ENCODE measurements at regions not wholly inside any gene's neighbourhood (a gene's known extent, or its start where the extent isn't known, plus 50 kb on each side); places are given as distances from the start of the nearest gene placed in this dataset.

GRCh38 chrX:10926891-10927290, 184.2 kb upstream of the HCCS start:
- Histone ChIP-seq H3K4me3 (replicated peaks in 1 of 3; ENCODE audit: insufficient read depth in 1 of 3, low read depth in 1 of 3, low read length in 3 of 3) (no peak overlapping the region), H3K9me1 (replicated peaks; ENCODE audit: control insufficient read depth, extremely low read depth, insufficient read depth, low read length) (no peaks in the 10 kb centered on the region), H3K9ac (replicated peaks; ENCODE audit: extremely low read depth, insufficient read depth, low read length) (no peak overlapping the region), H3K9me3 (replicated peaks; ENCODE audit: control insufficient read depth, insufficient read depth, low read length) (no peaks in the 10 kb centered on the region), H2AFZ (ENCODE audit: low read depth, low read length) (no peak overlapping the region), H3K27ac (ENCODE audit: insufficient read depth, low read depth, low read length) (no peak overlapping the region), H3K27me3 (ENCODE audit: control insufficient read depth in 2 of 2, insufficient read depth in 2 of 2, low read length in 2 of 2) (no peaks in the 10 kb centered on the region), H3K36me3 (ENCODE audit: control insufficient read depth in 2 of 2, extremely low read depth in 1 of 2, insufficient read depth in 2 of 2, low read length in 2 of 2) (no peaks in the 10 kb centered on the region), H3K79me2 (ENCODE audit: control insufficient read depth, insufficient read depth, low read length) (no peaks in the 10 kb centered on the region), H3K4me2 (ENCODE audit: insufficient read depth, low read length) (no peak overlapping the region), H4K20me1 (replicated peaks; ENCODE audit: control insufficient read depth, extremely low read depth, insufficient read depth, low read length) (no peaks in the 10 kb centered on the region), H3K4me1 (ENCODE audit: control insufficient read depth, extremely low read depth, insufficient read depth, low read length) (peaks cover 9% of the 10 kb centered on the region)
- no TSS peak for BruUV-seq (replicated peaks)
- FAIRE-seq (no peak), DNase-seq (ENCODE audit: low read depth, low spot score) (no peak)
- intact Hi-C loops (cut with micrococcal nuclease) = no loop called here
- ChIA-PET POLR2A (no interaction called here), CTCF (no interaction called here)
- dilution Hi-C loops (cut with MboI; ENCODE audit: extremely low pct_ligation_motif_present, low sequenced_read_pairs) = no loop called here
- TF ChIP-seq POLR2AphosphoS5 (IDR thresholded peaks at IDR 0.05; ENCODE audit: insufficient read depth, low read depth, low read length) (no peak), EZH2 (IDR thresholded peaks at IDR 0.05; ENCODE audit: borderline replicate concordance, low read depth, low read length, severe bottlenecking) (no peak), CTCF (IDR thresholded peaks at IDR 0.05; ENCODE audit: extremely low read depth in 1 of 2, insufficient read depth in 1 of 2, low read depth in 1 of 2, low read length in 2 of 2) (no peak), POLR2A (IDR thresholded peaks at IDR 0.05; ENCODE audit: low read depth, low read length) (no peak), JUN (IDR thresholded peaks at IDR 0.05; ENCODE audit: borderline replicate concordance, insufficient read depth, insufficient read length, low read depth) (no peak), GATA2 (IDR thresholded peaks at IDR 0.05; ENCODE audit: insufficient read depth, insufficient read length, low read depth, low read length) (no peak), MYC (IDR thresholded peaks at IDR 0.05; ENCODE audit: low read depth, low read length) (no peak), FOS (IDR thresholded peaks at IDR 0.05; ENCODE audit: borderline replicate concordance, insufficient read depth, low read length) (no peak)
- TF ChIP-seq, protein P1, sequence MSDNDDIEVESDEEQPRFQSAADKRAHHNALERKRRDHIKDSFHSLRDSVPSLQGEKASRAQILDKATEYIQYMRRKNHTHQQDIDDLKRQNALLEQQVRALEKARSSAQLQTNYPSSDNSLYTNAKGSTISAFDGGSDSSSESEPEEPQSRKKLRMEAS (IDR thresholded peaks at IDR 0.05; ENCODE audit: insufficient read depth, insufficient read length) = no peak

All from endothelial cell of umbilical vein (primary cell).